B cell (primary cell): ENCODE measurements at regions not wholly inside any gene's neighbourhood (a gene's known extent, or its start where the extent isn't known, plus 50 kb on each side); places are given as distances from the start of the nearest gene placed in this dataset.
"Not testable (repeated sequence)": the region's sequence is repeated elsewhere in the genome, so short reads cannot be mapped to it uniquely, and the experiment has no call there.

Experiments
- CTCF ChIP-seq: fragments of 200-600 bp; IDR thresholded peaks from one replicate; pipeline ENCODE4 v1.8.0; 2022; ENCODE audit warnings: antibody characterized with exemption, mild to moderate bottlenecking
- EZH2 ChIP-seq: IDR thresholded peaks from 2 replicates; pipeline ENCODE4 v1.6.1; 2012; ENCODE audit warnings: borderline replicate concordance, low read depth, mild to moderate bottlenecking, moderate library complexity, low read length; ENCODE audit not compliant: insufficient read depth, poor library complexity, severe bottlenecking

DNA sequence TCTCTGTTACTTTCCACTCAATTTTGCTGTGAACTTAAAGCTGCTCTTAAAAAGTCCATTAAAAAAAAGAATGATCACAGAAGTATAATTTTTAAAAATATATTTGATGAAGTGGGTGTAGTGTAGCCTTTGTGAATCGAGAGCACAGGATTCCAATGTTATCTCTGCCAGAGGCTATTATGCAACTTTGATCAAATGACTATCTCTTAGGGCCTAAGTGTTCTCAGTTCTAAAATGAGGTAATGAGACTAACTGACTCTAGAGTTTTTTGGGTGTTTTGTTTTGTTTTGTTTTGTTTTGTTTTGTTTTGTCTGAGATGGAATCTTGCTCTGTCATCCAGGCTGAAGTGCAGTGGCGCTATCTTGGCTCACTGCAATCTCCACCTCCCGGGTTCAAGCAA, 147.5 kb downstream of the FAM72C start:
- not testable (repeated sequence) for TF ChIP-seq CTCF, EZH2
